LNCaP clone FGC (cell line): ENCODE measurements at regions not wholly inside any gene's neighbourhood (a gene's known extent, or its start where the extent isn't known, plus 50 kb on each side); places are given as distances from the start of the nearest gene placed in this dataset.

Experiments
- DNase-seq: peaks from one replicate; pipeline ENCODE4 v3.0.0-alpha.2; 2011; ENCODE audit warnings: low read depth
- H3K4me3 ChIP-seq: 2 replicates; pipeline ENCODE4 v1.5.1; 2011; ENCODE audit warnings: mild to moderate bottlenecking, low read depth, low read length, control low read depth
- CTCF ChIP-seq: IDR thresholded peaks from 2 replicates; pipeline ENCODE4 v1.5.1; 2012; ENCODE audit warnings: mild to moderate bottlenecking; ENCODE audit not compliant: control insufficient read depth, insufficient read depth; ENCODE audit errors: extremely low read depth

- DNase-seq: no peak
- TF ChIP-seq CTCF: no peak
- no peak overlapping the region for H3K4me3 ChIP-seq
Observed at GRCh38 chr9:107809871-107810460, 320.4 kb upstream of the KLF4 start.

- TF ChIP-seq CTCF: no peak
- DNase-seq: no peak
- no peak overlapping the region for H3K4me3 ChIP-seq
Observed at GRCh38 chr9:107807183-107807582, 317.6 kb upstream of the KLF4 start.

GRCh38 chr9:107805201-107805600 is 315.6 kb upstream of the KLF4 start:
- no peak overlapping the region for H3K4me3 ChIP-seq
- TF ChIP-seq CTCF: no peak
- peak; percentile 17 for DNase-seq

GRCh38 chr9:107794259-107794658 is 304.7 kb upstream of the KLF4 start:
- no peak for TF ChIP-seq CTCF
- peak; percentile 55 for DNase-seq
- no peak overlapping the region for H3K4me3 ChIP-seq

GRCh38 chr9:107793541-107793940 is 304.0 kb upstream of the KLF4 start:
- no peak for DNase-seq
- no peak overlapping the region for H3K4me3 ChIP-seq
- no peak for TF ChIP-seq CTCF

GRCh38 chr9:107792596-107792995 is 303.0 kb upstream of the KLF4 start:
- TF ChIP-seq CTCF: no peak
- no peak for DNase-seq
- H3K4me3 ChIP-seq: no peak overlapping the region

- no peak for DNase-seq
- no peak overlapping the region for H3K4me3 ChIP-seq
- TF ChIP-seq CTCF: no peak
Observed at GRCh38 chr9:107792006-107792405, 302.4 kb upstream of the KLF4 start.
